SK-N-SH (cell line): ENCODE measurements at regions not wholly inside any gene's neighbourhood (a gene's known extent, or its start where the extent isn't known, plus 50 kb on each side); places are given as distances from the start of the nearest gene placed in this dataset.
"Not testable (repeated sequence)": the region's sequence is repeated elsewhere in the genome, so short reads cannot be mapped to it uniquely, and the experiment has no call there.

Experiments
- CTCF ChIA-PET: fragments of 300-600, 350-600 bp; formaldehyde crosslinking; extraction: SDS; loops from one replicate; lab custom pipeline; 2021; lab: Yijun Ruan, JAX
- POLR2A ChIA-PET: fragments of 350-600 bp; sonication (Branson Sonifier 250); formaldehyde crosslinking; extraction: SDS; loops from one replicate; lab custom pipeline; 2020; ENCODE audit warnings: antibody characterized with exemption, inconsistent platforms; lab: Yijun Ruan, JAX
- DNase-seq: peaks from one replicate; pipeline ENCODE4 v3.0.0; 2012
- H2AFZ ChIP-seq: fragments of 200-600 bp; sonication (generic); 2 replicates; pipeline ENCODE4 v1.8.1; 2016; ENCODE audit warnings: antibody characterized with exemption, mild to moderate bottlenecking, low read depth
- H3F3A ChIP-seq: fragments of 200-600 bp; sonication (generic); replicated peaks from 2 replicates; pipeline ENCODE3; 2016; ENCODE audit warnings: antibody characterized with exemption, mild to moderate bottlenecking; ENCODE audit not compliant: insufficient read depth
- H3K27ac ChIP-seq, 2 experiments: fragments of 200-500 bp in 1 of 2; fragments of 200-600 bp in 1 of 2; sonication (Bioruptor generic) in 1 of 2; sonication (generic), shearing (Covaris generic) in 1 of 2; 2 replicates each; pipeline versions ENCODE4 v1.5.1 to v1.6.1; 2014 to 2016; ENCODE audit warnings: low read depth in 2 of 2, inconsistent platforms in 1 of 2, low read length in 1 of 2, mild to moderate bottlenecking in 1 of 2, mixed read lengths in 1 of 2
- H3K27me3 ChIP-seq: fragments of 200-600 bp; sonication (generic), shearing (Covaris generic); 2 replicates; pipeline ENCODE4 v1.6.1; 2016; ENCODE audit warnings: mixed run types; ENCODE audit not compliant: insufficient read depth
- H3K36me3 ChIP-seq, 2 experiments: fragments of 200-500 bp in 1 of 2; fragments of 200-600 bp in 1 of 2; sonication (Bioruptor generic) in 1 of 2; sonication (generic) in 1 of 2; replicated peaks in 1 of 2; 2 replicates each; pipeline versions ENCODE3 to v1.5.1; 2014 to 2016; ENCODE audit warnings: low read length in 1 of 2, mild to moderate bottlenecking in 1 of 2; ENCODE audit not compliant: insufficient read depth in 2 of 2, control insufficient read depth in 1 of 2
- H3K4me1 ChIP-seq, 2 experiments: fragments of 200-500 bp in 1 of 2; fragments of 200-600 bp in 1 of 2; sonication (Bioruptor generic) in 1 of 2; sonication (generic), shearing (Covaris generic) in 1 of 2; 2 replicates each; pipeline versions ENCODE4 v1.5.1 to v1.6.1; 2014 to 2016; ENCODE audit warnings: low read depth in 1 of 2, low read length in 1 of 2, mixed run types in 1 of 2; ENCODE audit not compliant: insufficient read depth in 2 of 2, control insufficient read depth in 1 of 2
- H3K4me2 ChIP-seq: fragments of 200-600 bp; sonication (generic), shearing (Covaris generic); 2 replicates; pipeline ENCODE4 v1.6.1; 2017; ENCODE audit warnings: mixed run types
- H3K4me3 ChIP-seq, 2 experiments: fragments of 200-500 bp in 1 of 2; fragments of 200-600 bp in 1 of 2; sonication (Bioruptor generic) in 1 of 2; sonication (generic), shearing (Covaris generic) in 1 of 2; 2 replicates each; pipeline versions ENCODE4 v1.5.1 to v1.8.1; 2014 to 2016; ENCODE audit warnings: low read depth in 2 of 2, inconsistent platforms in 1 of 2, low read length in 1 of 2, mild to moderate bottlenecking in 1 of 2, mixed read lengths in 1 of 2, moderate library complexity in 1 of 2
- H3K79me2 ChIP-seq: fragments of 200-600 bp; sonication (generic); 2 replicates; pipeline ENCODE4 v1.8.1; 2017; ENCODE audit warnings: mild to moderate bottlenecking; ENCODE audit not compliant: insufficient read depth
- H3K9ac ChIP-seq: fragments of 200-600 bp; sonication (generic); 2 replicates; pipeline ENCODE4 v1.6.1; 2017; ENCODE audit warnings: mixed run types
- H3K9me2 ChIP-seq: fragments of 200-600 bp; sonication (generic); 2 replicates; pipeline ENCODE4 v1.6.1; 2017; ENCODE audit warnings: mixed run types
- H3K9me3 ChIP-seq: fragments of 200-600 bp; sonication (generic); 2 replicates; pipeline ENCODE4 v1.6.1; 2017; ENCODE audit warnings: mixed run types, mild to moderate bottlenecking, moderate library complexity
- H4K20me1 ChIP-seq: fragments of 200-600 bp; sonication (generic); 2 replicates; pipeline ENCODE4 v1.6.1; 2017; ENCODE audit warnings: mild to moderate bottlenecking, mixed run types; ENCODE audit not compliant: insufficient read depth
- EZH2phosphoT487 ChIP-seq: fragments of 200-600 bp; sonication (generic); IDR thresholded peaks from 2 replicates; pipeline ENCODE4 v1.6.1; 2017; ENCODE audit warnings: low read depth, mixed run types, mild to moderate bottlenecking, antibody characterized with exemption, moderate library complexity, borderline replicate concordance
- FOSL2 ChIP-seq: IDR thresholded peaks from 2 replicates; pipeline ENCODE4 v1.4.0; 2012; ENCODE audit warnings: low read depth, mild to moderate bottlenecking, moderate library complexity, borderline replicate concordance
- FOXM1 ChIP-seq: IDR thresholded peaks from 2 replicates; pipeline ENCODE4 v1.4.0; 2012; ENCODE audit warnings: low read depth, mild to moderate bottlenecking
- MAX ChIP-seq: IDR thresholded peaks from 2 replicates; pipeline ENCODE4 v1.4.0; 2012; ENCODE audit warnings: low read depth
- MXI1 ChIP-seq: IDR thresholded peaks from 2 replicates; pipeline ENCODE4 v1.6.1; 2012; ENCODE audit warnings: mild to moderate bottlenecking, low read depth, low read length, improper control_type of control experiment
- RAD21 ChIP-seq: IDR thresholded peaks from 2 replicates; pipeline ENCODE4 v1.6.1; 2012; ENCODE audit warnings: mild to moderate bottlenecking, low read length
- RCOR1 ChIP-seq: fragments of 150-350 bp; IDR thresholded peaks from 2 replicates; pipeline ENCODE4 v1.6.1; 2017; ENCODE audit warnings: antibody characterized with exemption, low read length
- REST ChIP-seq: IDR thresholded peaks from 2 replicates; pipeline ENCODE4 v1.6.1; 2012; ENCODE audit warnings: mild to moderate bottlenecking, low read depth, low read length, moderate library complexity
- SIN3A ChIP-seq: IDR thresholded peaks from 2 replicates; pipeline ENCODE4 v1.6.1; 2012; ENCODE audit warnings: low read depth, mild to moderate bottlenecking, low read length, moderate library complexity, borderline replicate concordance
- TCF12 ChIP-seq: IDR thresholded peaks from 2 replicates; pipeline ENCODE4 v1.4.0; 2012
- TEAD4 ChIP-seq: IDR thresholded peaks from 2 replicates; pipeline ENCODE4 v1.4.0; 2012; ENCODE audit warnings: mild to moderate bottlenecking, borderline replicate concordance; ENCODE audit not compliant: insufficient read depth
- WGBS: methylation state at CpG from one replicate; pipeline ENCODE4 v1.1.6; 2017; ENCODE audit warnings: low lambda C conversion rate; 5-methylcytosine and 5-hydroxymethylcytosine counted together
- TF ChIP-seq, protein P1 (sequence below): IDR thresholded peaks from 2 replicates; pipeline ENCODE4 v1.4.0; 2012; ENCODE audit warnings: low read depth, borderline replicate concordance

DNA sequence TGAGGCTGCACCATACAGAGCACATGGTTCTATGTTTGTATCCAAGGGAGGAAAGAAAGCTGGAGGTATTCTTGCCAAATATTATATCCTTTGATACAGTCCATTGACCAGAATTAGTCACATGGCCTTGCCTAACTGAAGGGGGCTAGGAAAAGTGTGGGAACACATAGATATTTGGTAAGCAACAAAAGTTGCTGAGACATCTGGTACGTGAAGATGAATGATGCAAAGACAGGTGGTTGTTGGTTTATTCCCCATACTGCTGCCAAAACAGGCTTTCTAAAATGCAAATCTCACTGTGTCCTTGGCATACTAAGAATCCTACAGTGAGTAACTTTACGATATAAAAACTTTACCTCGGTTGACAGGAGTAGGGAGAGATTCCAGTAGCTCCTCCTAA lies 162.2 kb downstream of the VGLL3 start:
- no peak for DNase-seq
- Histone ChIP-seq H3K4me2 (no peak overlapping the region), H4K20me1 (no peaks in the 10 kb centered on the region), H3F3A (no peaks in the 10 kb centered on the region), H3K4me3 (no peak overlapping the region), H3K9me2 (no peaks in the 10 kb centered on the region), H3K9me3 (no peaks in the 10 kb centered on the region), H2AFZ (no peak overlapping the region), H3K36me3 (no peaks in the 10 kb centered on the region), H3K4me1 (no peaks in the 10 kb centered on the region), H3K79me2 (no peaks in the 10 kb centered on the region), H3K27ac (no peak overlapping the region), H3K27me3 (peaks cover 27% of the 10 kb centered on the region; the same call in 1 of the 2 replicates), H3K9ac (no peak overlapping the region)
- POLR2A ChIA-PET: no interaction called here
- TF ChIP-seq MXI1: no peak
- no peak for TF ChIP-seq RAD21
- CTCF ChIA-PET: no interaction called here
- WGBS: 5% methylated on average over 3 of the region's 3 CpGs

GRCh38 chr3:86827582-86827981 lies 163.4 kb downstream of the VGLL3 start:
- DNase-seq, H4K20me1 ChIP-seq, H3F3A ChIP-seq, H3K79me2 ChIP-seq, H3K9ac ChIP-seq, H3K36me3 ChIP-seq, H3K9me2 ChIP-seq, H3K27ac ChIP-seq, POLR2A ChIA-PET, H3K4me3 ChIP-seq, H3K9me3 ChIP-seq, CTCF ChIA-PET, H2AFZ ChIP-seq, H3K4me1 ChIP-seq, H3K4me2 ChIP-seq: not testable (repeated sequence)
- peaks cover 22% of the 10 kb centered on the region for H3K27me3 ChIP-seq
- WGBS: 15% methylated on average over 10 of the region's 10 CpGs

- Histone ChIP-seq H3K9ac (no peak overlapping the region), H2AFZ (no peak overlapping the region), H3K4me2 (no peak overlapping the region), H3K27ac (no peak overlapping the region), H3K27me3 (peaks cover 22% of the 10 kb centered on the region), H3K36me3 (no peaks in the 10 kb centered on the region), H3K4me3 (no peak overlapping the region), H3K9me3 (no peaks in the 10 kb centered on the region), H3F3A (no peaks in the 10 kb centered on the region), H3K4me1 (no peaks in the 10 kb centered on the region), H4K20me1 (no peaks in the 10 kb centered on the region), H3K9me2 (no peaks in the 10 kb centered on the region), H3K79me2 (no peaks in the 10 kb centered on the region)
- DNase-seq: no peak
- POLR2A ChIA-PET: no interaction called here
- WGBS: 29% methylated on average over 4 of the region's 4 CpGs
- TF ChIP-seq TEAD4 (no peak), MXI1 (no peak)
- TF ChIP-seq, protein P1, sequence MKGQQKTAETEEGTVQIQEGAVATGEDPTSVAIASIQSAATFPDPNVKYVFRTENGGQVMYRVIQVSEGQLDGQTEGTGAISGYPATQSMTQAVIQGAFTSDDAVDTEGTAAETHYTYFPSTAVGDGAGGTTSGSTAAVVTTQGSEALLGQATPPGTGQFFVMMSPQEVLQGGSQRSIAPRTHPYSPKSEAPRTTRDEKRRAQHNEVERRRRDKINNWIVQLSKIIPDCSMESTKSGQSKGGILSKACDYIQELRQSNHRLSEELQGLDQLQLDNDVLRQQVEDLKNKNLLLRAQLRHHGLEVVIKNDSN: no peak
- CTCF ChIA-PET: no interaction called here
Measured at GRCh38 chr3:86826292-86826691, 164.7 kb downstream of the VGLL3 start.

DNA sequence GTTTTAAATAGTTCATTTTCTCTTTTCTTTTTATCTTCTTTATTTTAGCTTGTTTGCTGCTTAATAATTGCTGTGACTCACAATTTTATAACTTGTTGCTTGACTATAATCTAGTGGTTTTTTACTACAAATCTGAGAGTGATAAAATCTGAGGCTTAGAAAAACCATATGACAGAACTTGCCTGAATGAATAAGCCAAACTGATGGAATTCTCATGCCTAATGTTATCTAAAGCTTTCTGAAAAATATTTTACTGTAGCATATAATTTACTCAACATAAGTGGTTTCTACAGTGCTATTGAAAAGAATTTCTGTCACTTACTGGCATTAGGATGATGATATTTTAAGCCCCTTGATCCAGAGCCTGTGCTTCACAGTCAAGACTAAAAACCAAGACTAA lies 175.1 kb downstream of the VGLL3 start:
- no peak for DNase-seq
- POLR2A ChIA-PET: no interaction called here

More for the DNA sequence above, 175.1 kb downstream of the VGLL3 start:
- Histone ChIP-seq H3K9me2 (no peaks in the 10 kb centered on the region), H3K27me3 (peaks cover 12% of the 10 kb centered on the region; the same call in 1 of the 2 replicates), H3K36me3 (no peaks in the 10 kb centered on the region), H4K20me1 (no peaks in the 10 kb centered on the region), H3K27ac (no peak overlapping the region), H3K79me2 (no peaks in the 10 kb centered on the region), H3K9me3 (no peaks in the 10 kb centered on the region), H3F3A (no peaks in the 10 kb centered on the region), H2AFZ (no peak overlapping the region), H3K4me3 (no peak overlapping the region), H3K9ac (no peak overlapping the region), H3K4me1 (no peaks in the 10 kb centered on the region; a peak in 1 of 4 replicates), H3K4me2 (no peak overlapping the region)
- TF ChIP-seq FOSL2: no peak
- TF ChIP-seq EZH2phosphoT487: no peak
- no peak for TF ChIP-seq FOXM1
- TF ChIP-seq REST: no peak
- no peak for TF ChIP-seq MAX
- TF ChIP-seq SIN3A: no peak
- no peak for TF ChIP-seq RCOR1
- TF ChIP-seq TCF12: no peak
- CTCF ChIA-PET: no interaction called here
